ENCODE measurements at regions not wholly inside any gene's neighbourhood (a gene's known extent, or its start where the extent isn't known, plus 50 kb on each side); places are given as distances from the start of the nearest gene placed in this dataset.

- TF ChIP-seq CTCF (IDR thresholded peaks at IDR 0.05; ENCODE audit: low read depth, low read length) (no peak), EZH2phosphoT487 (IDR thresholded peaks at IDR 0.05; ENCODE audit: low read depth) (no peak)
Measured at GRCh38 chr3:48086705-48087104, 70.5 kb upstream of the MAP4 start.
